H1 (cell line): ENCODE measurements at regions not wholly inside any gene's neighbourhood (a gene's known extent, or its start where the extent isn't known, plus 50 kb on each side); places are given as distances from the start of the nearest gene placed in this dataset.

Experiments
- KDM4A ChIP-seq: IDR thresholded peaks from one replicate; pipeline ENCODE4 v1.7.1; 2012; ENCODE audit warnings: low read depth, mild to moderate bottlenecking, moderate library complexity, low read length, inconsistent platforms; ENCODE audit not compliant: severe bottlenecking
- POLR2A ChIP-seq, 2 experiments: IDR thresholded peaks; 1 replicate in 1 of 2; 2 replicates in 1 of 2; pipeline ENCODE4 v1.6.1; 2011; ENCODE audit warnings: low read depth in 2 of 2, low read length in 2 of 2, mild to moderate bottlenecking in 2 of 2; ENCODE audit errors: control extremely low read depth in 1 of 2
- RBBP5 ChIP-seq: IDR thresholded peaks from 2 replicates; pipeline ENCODE4 v1.7.1; 2012; ENCODE audit warnings: low read depth, mild to moderate bottlenecking, inconsistent platforms, low read length, moderate library complexity, borderline replicate concordance
- SP4 ChIP-seq: IDR thresholded peaks from 2 replicates; pipeline ENCODE4 v1.6.1; 2012; ENCODE audit warnings: low read length, inconsistent platforms

DNA sequence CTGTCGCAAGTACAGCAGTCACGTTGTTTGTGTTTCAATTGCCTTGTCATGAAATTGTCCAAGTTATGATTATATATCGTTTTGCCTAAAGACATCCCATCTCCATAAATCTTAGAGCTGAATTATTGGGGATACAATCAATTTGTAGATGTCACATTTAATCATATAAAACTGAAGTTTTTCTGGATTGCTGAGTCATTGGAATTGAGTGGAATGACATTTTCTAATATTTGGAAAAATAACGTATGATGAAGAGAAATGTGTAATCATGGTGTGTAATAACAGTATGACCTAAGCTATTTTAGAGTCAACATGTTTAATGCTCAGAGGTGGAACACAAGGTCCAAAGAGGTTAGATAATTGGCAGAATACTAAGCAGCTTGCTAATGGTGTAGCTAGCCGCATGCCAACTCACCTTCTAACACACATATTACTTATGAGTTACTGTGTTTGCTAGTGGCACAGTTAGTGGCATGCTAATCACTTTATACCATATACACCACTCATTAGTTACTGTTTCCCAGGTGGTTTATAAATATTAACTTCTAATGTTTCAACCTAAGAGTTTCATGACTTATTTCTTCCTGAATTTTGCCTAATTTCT, 473.1 kb upstream of the GRAMD2B start (continued):
- TF ChIP-seq KDM4A (no peak), RBBP5 (no peak), POLR2A (IDR thresholded peaks at IDR 0.05; ENCODE audit: control extremely low read depth in 1 of 2, low read depth in 2 of 2, low read length in 2 of 2) (no peak), SP4 (no peak)
